ENCODE measurements at regions not wholly inside any gene's neighbourhood (a gene's known extent, or its start where the extent isn't known, plus 50 kb on each side); places are given as distances from the start of the nearest gene placed in this dataset.

DNA sequence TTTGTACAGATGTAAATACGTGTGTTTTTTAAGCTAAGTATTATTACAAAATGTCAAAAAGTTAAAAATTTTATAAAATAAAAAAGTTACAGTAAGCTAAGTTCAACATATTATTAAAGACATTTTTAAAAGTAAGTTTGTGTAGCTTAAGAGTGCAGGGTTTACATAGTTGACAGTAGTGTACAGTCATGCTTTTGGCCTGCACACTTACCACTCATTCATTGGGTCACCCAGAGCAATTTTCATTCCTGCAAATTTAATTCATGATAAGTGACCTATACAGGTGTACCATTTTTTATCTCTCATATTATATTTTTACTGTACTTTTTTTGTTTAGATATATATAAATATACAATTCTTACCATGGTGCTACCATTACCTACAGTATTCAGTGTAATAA lies 769.9 kb upstream of the SLITRK6 start:
- TF ChIP-seq, protein P1, sequence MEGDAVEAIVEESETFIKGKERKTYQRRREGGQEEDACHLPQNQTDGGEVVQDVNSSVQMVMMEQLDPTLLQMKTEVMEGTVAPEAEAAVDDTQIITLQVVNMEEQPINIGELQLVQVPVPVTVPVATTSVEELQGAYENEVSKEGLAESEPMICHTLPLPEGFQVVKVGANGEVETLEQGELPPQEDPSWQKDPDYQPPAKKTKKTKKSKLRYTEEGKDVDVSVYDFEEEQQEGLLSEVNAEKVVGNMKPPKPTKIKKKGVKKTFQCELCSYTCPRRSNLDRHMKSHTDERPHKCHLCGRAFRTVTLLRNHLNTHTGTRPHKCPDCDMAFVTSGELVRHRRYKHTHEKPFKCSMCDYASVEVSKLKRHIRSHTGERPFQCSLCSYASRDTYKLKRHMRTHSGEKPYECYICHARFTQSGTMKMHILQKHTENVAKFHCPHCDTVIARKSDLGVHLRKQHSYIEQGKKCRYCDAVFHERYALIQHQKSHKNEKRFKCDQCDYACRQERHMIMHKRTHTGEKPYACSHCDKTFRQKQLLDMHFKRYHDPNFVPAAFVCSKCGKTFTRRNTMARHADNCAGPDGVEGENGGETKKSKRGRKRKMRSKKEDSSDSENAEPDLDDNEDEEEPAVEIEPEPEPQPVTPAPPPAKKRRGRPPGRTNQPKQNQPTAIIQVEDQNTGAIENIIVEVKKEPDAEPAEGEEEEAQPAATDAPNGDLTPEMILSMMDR (IDR thresholded peaks at IDR 0.05), result no peak
- TF ChIP-seq TCF7L2 (IDR thresholded peaks at IDR 0.05; ENCODE audit: low read depth, low read length), result no peak
